ENCODE measurements at regions not wholly inside any gene's neighbourhood (a gene's known extent, or its start where the extent isn't known, plus 50 kb on each side); places are given as distances from the start of the nearest gene placed in this dataset.
"Not testable (repeated sequence)": the region's sequence is repeated elsewhere in the genome, so short reads cannot be mapped to it uniquely, and the experiment has no call there.

DNA sequence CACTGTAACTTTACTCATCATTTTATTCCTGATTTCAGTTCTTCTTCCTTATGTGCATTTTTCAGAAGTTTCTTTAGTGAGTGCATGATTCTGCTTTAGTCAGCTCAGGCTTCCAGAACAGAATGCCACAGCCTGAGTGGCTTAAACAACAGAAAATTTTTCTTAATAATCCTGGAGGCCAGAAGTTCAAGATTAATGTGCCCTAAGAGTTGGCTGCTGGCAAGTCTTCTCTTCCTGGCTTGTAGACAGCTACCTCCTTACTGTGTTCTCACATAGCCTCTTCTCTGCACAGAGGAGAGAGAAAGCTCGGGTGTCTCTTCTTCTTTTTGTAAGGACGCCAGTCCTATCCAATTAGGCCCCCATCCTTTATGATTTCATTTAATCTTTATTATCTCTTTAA, 443.1 kb upstream of the RGS17 start:
- DNase-seq (ENCODE audit: extremely low read depth in 1 of 2, low read depth in 1 of 2), result no peak

DNA sequence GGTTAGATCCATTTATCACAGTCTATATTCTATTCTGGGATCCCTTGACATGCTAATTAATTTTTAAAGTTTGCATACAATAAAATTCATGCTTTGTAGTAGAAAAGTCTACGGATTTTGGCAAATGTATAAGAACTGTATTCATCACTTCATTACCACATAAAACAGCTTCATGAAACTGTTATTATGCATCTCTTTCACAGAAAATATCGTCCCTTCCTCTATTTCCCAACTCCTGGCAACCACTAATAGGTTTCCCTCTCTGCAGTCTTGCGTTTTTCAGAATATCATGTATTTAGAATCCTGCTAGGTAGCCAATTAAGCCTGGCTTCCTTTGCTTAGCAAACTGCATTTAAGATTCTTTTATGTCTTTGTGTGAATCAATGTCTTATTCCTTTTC, 441.3 kb upstream of the RGS17 start:
- DNase-seq (ENCODE audit: extremely low read depth in 1 of 2, low read depth in 1 of 2), result no peak

DNA sequence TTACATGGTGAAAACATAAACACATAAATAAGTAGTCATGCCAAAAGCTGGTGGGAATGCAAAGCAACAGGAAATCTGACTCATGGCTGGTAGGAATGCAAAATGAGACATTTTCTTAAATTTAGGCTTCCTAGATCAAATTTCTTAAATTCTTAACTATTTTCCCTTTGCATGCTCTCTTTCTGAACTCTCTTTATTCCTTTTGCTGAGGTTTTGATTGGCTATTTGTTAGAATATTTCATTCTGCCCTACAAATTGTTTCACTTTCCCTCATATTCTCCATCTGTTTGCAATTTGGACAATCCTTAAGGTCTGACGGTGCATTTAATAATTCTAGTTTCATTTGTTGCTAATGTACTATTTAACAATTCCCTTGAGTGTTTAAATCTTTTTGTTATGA, 437.5 kb upstream of the RGS17 start:
- DNase-seq (ENCODE audit: extremely low read depth in 1 of 2, low read depth in 1 of 2), result no peak

DNA sequence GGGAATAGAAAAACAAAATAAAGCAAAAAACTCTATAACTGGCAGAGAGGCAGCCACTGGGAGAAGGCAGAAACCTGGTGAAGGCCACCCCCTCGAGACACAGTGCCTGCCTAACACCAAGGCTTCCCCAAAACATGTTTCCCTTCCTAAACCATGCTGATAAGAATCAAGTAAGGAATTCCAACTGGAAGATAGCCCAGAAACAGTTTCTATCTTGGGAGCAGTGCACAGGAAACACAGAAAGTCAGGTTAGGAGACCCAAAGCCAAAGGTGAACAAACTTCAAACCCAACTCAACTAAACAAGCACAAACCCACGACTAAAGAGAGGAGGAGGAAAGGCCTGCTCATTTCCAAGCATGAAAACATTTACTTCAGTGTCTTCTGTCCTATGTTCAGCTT, 433.7 kb upstream of the RGS17 start:
- no peak for DNase-seq (ENCODE audit: extremely low read depth in 1 of 2, low read depth in 1 of 2)

DNA sequence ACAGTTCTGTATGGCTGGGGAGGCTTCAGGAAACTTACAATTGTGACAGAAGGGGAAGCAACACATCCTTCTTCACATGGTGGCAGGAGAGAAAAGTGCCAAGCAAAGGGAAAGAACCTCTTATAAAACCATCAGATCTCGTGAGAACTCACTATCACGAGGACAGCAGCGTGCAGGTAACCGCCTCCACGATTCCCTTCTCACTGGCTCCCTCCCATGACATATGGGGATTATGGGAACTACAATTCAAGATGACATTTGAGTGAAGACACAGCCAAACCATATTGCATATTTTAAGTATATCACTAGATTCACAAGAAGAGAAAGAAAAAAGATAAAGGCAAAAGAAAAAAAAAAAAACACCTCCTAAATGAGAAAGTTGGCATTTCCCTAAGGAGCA, 431.9 kb upstream of the RGS17 start:
- DNase-seq (ENCODE audit: extremely low read depth in 1 of 2, low read depth in 1 of 2), result no peak

DNA sequence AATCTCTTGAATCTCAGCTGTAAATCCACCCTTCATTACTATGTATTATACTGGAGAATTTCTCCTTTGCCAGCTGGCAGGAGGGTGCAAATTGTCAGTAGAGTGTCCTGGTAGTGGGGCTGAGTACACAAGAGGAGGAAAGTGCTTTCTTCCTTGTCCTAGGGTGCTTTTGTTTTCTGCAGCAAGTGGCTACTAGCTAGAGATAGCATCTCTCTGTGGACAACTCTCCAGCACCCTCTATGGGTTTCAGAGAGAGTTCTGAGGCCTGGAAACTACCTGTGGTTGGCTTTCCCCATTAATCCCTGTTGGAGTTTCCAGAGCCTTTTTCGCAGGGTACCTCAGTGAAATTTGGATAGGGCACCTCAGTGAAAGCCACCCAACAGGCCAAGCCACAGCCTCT, 422.5 kb upstream of the RGS17 start:
- no peak for DNase-seq (ENCODE audit: extremely low read depth in 1 of 2, low read depth in 1 of 2)

DNA sequence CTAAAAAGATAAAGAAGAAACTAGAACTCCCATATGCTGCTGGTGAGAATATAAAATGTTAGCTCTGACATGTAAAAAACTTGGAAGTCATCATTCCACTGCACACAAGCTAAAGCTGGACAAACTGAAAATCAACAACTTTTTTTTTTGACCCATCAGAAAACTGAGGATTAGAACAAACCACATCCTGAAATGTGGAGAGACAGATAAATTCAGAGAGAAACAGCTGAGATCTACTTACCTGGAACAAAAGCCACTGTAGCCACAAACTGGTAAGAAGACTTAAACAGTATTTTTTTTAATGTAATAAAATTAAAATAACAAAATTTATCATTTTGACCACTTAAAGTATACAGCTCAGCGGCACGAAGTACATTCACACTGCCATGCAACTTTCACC, 408.5 kb upstream of the RGS17 start:
- DNase-seq (ENCODE audit: extremely low read depth in 1 of 2, low read depth in 1 of 2), result no peak

DNA sequence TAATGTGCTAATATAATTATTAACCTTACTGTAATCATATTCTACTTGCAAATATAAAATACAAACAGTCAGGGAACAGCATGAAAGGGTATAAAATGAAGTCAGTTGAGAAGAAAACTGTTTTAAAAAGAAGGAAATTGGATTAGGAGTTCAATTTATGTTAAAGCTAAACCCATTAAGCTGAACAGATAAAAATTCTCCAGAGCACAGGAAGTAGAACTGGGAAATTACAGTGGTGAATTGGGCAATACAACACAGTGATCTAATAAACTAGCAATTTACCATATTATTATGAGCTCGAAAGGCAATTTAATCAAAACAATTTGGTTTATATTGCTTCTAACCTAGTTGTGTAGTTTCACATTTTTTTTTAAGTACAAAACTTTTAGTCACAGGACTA, 407.4 kb upstream of the RGS17 start:
- no peak for DNase-seq (ENCODE audit: extremely low read depth in 1 of 2, low read depth in 1 of 2)

DNA sequence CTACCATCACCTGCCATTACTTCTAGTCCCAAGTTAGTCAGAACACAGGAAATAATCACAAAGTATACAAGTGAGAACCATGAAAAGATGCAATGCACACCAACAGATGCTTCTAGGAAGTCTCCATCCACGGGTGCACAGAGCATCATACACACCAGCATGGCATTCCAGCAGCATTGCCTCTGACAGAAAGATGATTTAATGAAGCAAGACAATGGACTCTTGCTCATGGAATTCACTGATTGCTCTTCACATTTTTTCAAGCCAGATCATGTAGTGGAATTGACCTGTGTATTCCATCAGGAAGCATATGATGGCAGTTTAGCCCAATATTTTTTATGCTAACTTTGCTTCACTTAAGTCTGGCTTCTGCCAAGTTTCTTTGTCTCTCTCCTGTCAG, 406.3 kb upstream of the RGS17 start:
- DNase-seq (ENCODE audit: extremely low read depth in 1 of 2, low read depth in 1 of 2), result no peak

DNA sequence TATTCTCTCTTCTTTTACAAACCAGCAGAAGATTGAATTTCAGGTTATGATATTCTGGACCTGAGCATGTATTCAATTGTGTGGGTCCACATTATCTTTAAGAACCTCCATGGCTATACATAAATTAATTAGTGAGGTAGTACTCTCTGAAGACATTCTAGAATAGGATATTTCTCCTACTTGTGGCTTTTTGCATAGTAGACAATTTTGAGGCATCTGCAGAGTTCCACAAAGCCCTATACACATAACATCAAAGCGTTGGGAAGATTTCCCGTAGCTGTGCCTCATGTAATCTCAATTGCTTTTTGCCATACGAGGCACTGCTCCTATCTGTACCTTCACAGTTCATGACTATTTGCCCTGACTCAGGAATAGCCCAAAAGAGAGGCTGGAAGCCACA, 395.4 kb upstream of the RGS17 start:
- no peak for DNase-seq (ENCODE audit: extremely low read depth in 1 of 2, low read depth in 1 of 2)

DNA sequence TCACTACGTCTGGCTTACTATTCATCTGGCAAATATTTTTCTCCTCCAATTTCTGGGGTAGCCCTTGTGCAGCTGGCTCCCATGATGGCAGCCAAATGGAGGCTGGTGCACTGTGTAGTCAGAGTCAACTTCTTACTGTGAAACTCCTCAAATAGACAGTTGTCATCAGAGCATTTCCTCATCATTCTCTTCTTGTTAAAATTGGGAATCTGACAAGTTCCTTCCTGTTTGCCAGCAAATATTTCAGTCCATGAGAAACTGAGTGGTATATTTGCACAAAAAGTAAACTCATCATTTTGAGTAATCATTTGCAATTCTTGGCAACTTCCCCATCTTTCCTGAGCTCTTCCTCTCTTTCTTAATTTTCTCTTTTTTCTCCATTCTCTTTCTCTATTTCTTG, 394.9 kb upstream of the RGS17 start:
- DNase-seq (ENCODE audit: extremely low read depth in 1 of 2, low read depth in 1 of 2), result no peak

DNA sequence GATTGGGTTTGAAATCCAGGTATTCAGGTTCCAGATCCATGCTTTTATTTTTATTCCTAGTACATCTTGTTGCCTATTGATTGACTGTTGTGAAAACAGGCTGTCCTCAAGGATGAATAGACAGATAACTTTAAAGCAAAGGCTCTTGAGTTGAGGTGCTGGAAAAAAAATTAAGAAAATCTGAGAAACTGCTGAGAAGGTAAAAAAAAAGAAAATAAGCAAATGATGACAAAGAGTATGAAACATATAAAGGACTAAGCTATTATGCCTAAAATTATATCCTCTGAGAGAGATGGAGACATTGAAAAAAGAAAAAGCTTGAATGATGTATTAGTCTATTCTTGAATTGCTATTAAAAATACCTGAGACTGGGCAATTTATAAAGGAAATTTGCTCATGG, 392.3 kb upstream of the RGS17 start:
- no peak for DNase-seq (ENCODE audit: extremely low read depth in 1 of 2, low read depth in 1 of 2)

DNA sequence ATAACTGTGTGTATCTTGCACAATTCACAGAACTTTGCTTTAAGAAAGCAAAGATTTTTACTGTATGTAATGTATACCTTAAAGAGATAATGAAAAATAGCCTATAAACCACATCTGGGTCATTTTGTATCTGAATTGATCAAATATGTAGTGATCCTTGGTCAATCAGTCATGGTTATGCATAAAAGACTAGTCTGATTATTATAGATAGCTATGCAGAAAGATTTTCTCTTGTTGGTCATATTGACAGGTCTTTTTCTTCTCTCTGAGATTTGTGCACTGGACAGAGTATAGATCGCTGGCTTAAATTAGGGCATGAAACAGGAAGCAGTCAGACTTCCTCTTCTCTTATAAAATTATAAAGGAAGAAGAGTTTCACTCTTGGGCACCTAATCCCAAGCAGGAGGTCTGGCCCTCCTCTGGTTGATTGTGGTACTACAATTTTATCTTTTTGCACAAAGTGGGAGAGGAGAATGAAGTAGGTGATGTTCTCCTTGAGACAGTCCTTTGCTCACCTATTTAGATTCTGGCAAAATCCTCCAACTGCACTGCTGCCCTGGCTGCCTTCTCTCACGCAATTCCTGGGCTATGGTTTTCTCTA, 380.9 kb upstream of the RGS17 start:
- DNase-seq (ENCODE audit: extremely low read depth in 1 of 2, low read depth in 1 of 2), result no peak

DNA sequence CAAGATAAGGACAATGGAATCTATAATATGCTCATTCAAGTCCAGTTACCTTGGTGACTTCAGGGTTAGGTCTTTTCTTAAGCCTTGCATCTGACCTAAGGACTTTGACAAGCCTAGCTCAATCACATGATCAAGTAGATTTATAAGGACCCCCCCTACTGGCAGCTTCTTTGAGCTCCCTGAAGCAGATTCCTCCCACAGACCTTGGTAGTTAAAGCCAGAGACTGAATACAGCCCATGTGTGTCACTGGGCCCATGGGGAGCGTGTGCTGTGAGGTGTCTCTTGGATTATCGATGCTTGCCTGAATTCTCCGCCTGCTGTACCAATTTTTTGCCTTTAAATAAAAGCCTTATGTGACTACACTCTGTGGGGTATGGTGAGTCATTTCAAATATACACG, 372.7 kb upstream of the RGS17 start:
- no peak for DNase-seq (ENCODE audit: extremely low read depth in 1 of 2, low read depth in 1 of 2)

DNA sequence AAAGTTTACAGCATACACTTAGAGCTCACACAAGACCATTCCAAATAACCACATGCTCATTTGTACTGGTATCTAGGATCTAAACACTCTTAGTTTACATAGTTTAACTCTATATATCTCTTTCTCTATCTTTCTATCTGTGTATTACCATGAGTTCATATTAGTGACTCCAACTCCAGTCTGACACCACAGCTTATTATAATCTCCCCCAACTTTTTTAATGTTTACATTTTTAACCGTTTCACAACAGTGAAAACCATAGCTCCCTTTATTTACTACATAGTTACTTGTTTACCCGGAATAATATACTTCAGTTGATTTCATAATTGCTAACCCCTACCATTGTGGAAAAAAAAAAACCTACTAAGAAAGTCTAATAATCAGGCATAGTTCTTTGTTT, 362.4 kb upstream of the RGS17 start:
- no peak for DNase-seq (ENCODE audit: extremely low read depth in 1 of 2, low read depth in 1 of 2)

DNA sequence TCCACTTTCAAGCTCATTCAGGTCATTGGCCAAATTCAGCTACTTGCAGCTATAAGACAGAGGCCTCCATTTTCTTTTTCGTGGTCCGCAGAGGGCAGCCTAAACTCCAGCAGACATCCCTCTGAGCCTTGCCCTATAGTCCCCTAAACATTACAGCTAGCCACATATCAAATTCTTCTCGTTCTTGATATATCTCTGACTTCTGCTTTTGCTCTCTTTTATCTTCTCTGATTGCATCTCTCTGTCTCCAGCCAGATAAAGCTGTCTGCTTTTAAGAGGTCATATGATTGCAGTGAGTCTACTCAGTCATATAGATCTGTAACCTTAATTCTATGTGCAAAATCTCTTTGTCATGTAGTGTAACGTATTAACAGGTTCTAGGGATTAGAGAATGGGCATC, 358.4 kb upstream of the RGS17 start:
- no peak for DNase-seq (ENCODE audit: extremely low read depth in 1 of 2, low read depth in 1 of 2)

DNA sequence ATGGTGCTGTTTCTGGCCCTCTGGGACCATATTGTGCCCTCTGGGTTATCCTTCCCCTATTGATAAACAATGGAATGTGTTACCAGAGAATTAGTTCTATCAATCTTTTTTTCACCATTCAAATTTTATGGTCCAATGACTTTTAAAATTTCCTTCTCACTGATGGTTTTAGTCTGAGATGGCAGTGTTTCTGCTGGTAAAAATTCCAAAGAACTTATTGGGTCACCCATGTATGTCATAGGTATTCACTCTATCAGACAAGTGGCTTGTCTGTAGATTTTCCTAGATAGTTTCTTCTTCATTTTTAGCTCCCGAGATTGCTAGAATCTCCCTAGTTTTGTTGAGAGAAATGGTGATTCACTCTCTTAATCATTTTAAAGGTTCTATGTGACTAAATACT, 357.2 kb upstream of the RGS17 start:
- no peak for DNase-seq (ENCODE audit: extremely low read depth in 1 of 2, low read depth in 1 of 2)

DNA sequence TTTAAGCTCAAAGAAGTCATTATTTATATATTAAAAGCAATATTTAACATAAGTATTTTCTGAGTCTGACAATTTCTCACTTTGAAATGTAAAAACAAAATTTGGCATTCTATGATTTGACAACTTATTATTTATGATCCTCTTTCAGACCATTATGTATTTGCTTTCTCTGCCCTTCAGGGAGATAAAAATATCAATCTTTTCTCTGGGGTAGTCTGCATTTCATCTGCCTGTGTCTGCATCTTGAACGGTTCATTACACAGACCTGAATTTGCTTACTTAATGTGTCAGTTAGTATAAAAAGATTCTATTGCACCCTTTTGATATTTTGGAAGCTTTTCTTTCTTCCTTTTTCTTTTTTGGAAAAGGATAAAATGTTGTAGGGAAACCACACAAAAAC, 354.0 kb upstream of the RGS17 start:
- DNase-seq (ENCODE audit: extremely low read depth in 1 of 2, low read depth in 1 of 2), result no peak

DNA sequence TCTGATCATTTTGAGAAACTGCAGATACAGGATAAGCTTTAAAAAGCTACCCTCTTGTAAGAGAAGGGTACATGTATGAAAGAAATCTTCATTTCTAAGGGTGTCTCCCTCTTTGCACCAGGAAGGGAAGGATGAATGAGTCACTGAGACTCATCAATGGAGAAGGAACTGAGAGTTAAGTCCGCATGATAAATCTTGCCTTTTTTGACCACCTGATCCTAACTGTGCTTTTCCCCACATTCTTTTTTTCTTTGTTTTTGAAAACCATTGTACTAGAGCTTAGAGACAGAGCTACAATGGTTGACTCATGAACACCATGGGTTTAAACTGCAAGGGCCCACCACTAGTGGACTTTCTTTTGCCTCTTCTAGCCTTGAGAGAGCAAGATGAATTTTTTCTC, 353.0 kb upstream of the RGS17 start:
- no peak for DNase-seq (ENCODE audit: extremely low read depth in 1 of 2, low read depth in 1 of 2)

DNA sequence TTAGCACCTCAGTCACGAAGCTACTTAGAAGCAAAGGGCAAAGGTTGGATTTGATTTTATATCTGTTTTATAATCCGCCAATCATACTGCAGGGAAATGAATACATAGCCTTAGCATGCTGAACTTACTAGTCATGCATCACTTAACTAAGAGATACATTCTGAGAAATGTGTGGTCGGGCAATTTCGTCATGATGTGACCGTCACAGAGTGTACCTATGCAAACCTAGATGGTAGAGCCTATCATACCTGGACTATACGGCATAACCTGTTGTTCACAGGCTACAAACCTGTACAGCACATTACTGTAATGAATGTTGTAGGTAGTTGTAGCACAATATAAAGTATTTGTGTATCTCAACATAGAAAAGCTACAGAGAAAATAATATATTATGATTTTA, 345.2 kb upstream of the RGS17 start:
- DNase-seq (ENCODE audit: extremely low read depth in 1 of 2, low read depth in 1 of 2), result no peak

DNA sequence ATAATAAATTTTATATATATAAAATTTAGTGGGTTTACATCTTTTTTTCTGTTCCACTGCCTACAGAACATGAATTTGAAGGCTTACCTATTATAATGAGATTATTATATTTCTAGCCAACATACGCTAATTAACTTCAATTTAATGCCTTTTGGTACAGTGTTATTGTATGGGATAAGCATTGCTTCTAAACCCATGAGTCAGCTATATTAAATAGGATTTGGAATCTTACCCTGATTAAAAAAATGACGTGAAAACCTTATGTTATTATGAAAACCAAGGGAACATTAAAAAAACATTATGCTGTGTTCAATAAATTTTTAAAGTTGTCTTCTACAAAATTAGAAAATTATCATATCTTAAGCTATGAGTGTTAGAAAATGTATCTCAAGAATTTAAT, 334.0 kb upstream of the RGS17 start:
- DNase-seq (ENCODE audit: extremely low read depth in 1 of 2, low read depth in 1 of 2), result no peak

DNA sequence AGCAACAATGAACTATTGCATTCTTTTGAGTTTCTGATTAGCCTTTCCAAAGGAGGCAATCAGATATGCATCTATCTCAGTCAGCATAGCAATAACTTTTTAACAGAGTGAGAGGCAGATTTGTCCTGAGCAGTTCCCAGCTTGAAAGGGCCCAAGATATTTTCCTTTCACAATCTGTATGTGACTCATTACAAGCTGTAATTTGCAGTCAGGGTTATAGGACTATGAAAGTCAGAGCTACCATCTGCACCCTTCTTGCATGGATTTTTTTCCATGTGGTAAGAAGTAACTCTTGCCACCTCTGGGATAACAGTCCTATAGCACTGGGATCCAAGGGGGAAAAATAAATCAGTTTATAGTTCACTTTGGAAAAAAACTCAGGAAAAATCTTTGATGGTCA, 318.2 kb upstream of the RGS17 start:
- DNase-seq (ENCODE audit: extremely low read depth in 1 of 2, low read depth in 1 of 2), result no peak

DNA sequence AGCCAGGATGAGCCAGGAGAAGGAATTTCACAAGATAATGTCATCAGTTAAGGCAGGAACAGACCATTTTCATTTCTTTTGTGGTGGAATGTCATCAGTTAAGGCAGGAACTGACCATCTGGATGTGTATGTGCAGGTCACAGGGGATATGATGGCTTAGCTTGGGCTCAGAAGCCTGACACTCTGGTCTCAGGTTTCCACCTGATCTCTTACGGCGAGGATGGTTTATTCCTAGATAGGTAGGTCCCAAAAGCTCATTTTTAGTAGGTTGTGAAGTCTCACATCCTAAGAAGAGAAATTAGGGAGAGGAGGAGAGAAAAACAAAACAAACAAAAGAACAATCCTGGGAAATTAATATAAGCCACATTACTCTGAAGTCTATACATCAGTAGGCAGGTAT, 311.7 kb upstream of the RGS17 start:
- DNase-seq (ENCODE audit: extremely low read depth in 1 of 2, low read depth in 1 of 2), result not testable (repeated sequence)

DNA sequence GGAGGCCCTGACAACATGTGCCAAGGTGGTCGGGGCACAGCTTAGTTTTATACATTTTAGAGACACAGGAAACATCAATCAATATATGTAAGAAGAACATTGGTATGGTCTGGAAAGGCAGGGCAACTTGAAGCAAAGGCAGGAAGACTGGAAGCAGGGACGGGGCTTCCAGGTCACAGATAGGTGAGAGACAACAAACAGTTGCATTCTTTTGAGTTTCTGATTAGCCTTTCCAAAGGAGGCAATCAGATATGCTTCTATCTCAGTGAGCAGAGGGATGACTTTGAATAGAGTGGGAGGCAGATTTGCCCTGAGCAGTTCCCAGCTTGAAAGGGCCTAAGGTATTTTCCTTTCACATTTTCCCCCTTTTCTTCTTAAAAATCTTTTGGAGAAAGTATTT, 311.0 kb upstream of the RGS17 start:
- DNase-seq (ENCODE audit: extremely low read depth in 1 of 2, low read depth in 1 of 2), result no peak

All from activated CD8-positive, alpha-beta memory T cell treated with anti-CD3 and anti-CD28 coated beads for 1 hour (primary cell).